Keratinocyte (primary cell): ENCODE measurements at regions not wholly inside any gene's neighbourhood (a gene's known extent, or its start where the extent isn't known, plus 50 kb on each side); places are given as distances from the start of the nearest gene placed in this dataset.

Experiments used
- DNase-seq: peaks from one replicate; pipeline ENCODE4 v3.0.0-alpha.2; 2011; ENCODE audit warnings: low read depth, missing footprints, low spot score
- FAIRE-seq: peaks from 2 replicates; lab custom pipeline; 2011; peaks lifted over from hg19 to GRCh38; lab: Jason Lieb, UNC
- H2AFZ ChIP-seq: 2 replicates; pipeline ENCODE4 v1.6.0; 2012; ENCODE audit warnings: low read length, control low read depth, inconsistent platforms; ENCODE audit not compliant: control insufficient read depth
- H3K27ac ChIP-seq: 2 replicates; pipeline ENCODE4 v1.5.1; 2011; ENCODE audit warnings: low read length; ENCODE audit not compliant: control insufficient read depth, insufficient read depth
- H3K27me3 ChIP-seq: 3 replicates; pipeline ENCODE4 v1.6.0; 2011; ENCODE audit warnings: low read length; ENCODE audit not compliant: control insufficient read depth, insufficient read depth; ENCODE audit errors: extremely low read depth
- H3K36me3 ChIP-seq, 2 experiments: 2 replicates in 1 of 2; 3 replicates in 1 of 2; pipeline ENCODE4 v1.5.1; 2011; ENCODE audit warnings: low read length in 2 of 2, mild to moderate bottlenecking in 1 of 2; ENCODE audit not compliant: control insufficient read depth in 2 of 2, insufficient read depth in 2 of 2; ENCODE audit errors: extremely low read depth in 1 of 2
- H3K4me1 ChIP-seq: 3 replicates; pipeline ENCODE4 v1.5.1; 2011; ENCODE audit warnings: low read length; ENCODE audit not compliant: control insufficient read depth, insufficient read depth; ENCODE audit errors: extremely low read depth
- H3K4me2 ChIP-seq: 3 replicates; pipeline ENCODE4 v1.6.0; 2011; ENCODE audit warnings: low read depth, low read length; ENCODE audit not compliant: control insufficient read depth, insufficient read depth; ENCODE audit errors: extremely low read depth
- H3K4me3 ChIP-seq, 3 experiments: fragments of 200-600 bp in 1 of 3; sonication (generic) in 1 of 3; 2 replicates in 2 of 3; 3 replicates in 1 of 3; pipeline ENCODE4 v1.5.1; 2011 to 2016; ENCODE audit warnings: low read length in 3 of 3, mild to moderate bottlenecking in 3 of 3, control low read depth in 2 of 3, inconsistent platforms in 1 of 3, low read depth in 1 of 3, mixed read lengths in 1 of 3, mixed run types in 1 of 3, moderate library complexity in 1 of 3; ENCODE audit not compliant: control insufficient read depth in 2 of 3, insufficient read depth in 2 of 3; ENCODE audit errors: extremely low read depth in 1 of 3
- H3K79me2 ChIP-seq: 2 replicates; pipeline ENCODE4 v1.6.0; 2012; ENCODE audit warnings: low read length; ENCODE audit not compliant: control insufficient read depth, insufficient read depth
- H3K9ac ChIP-seq: 3 replicates; pipeline ENCODE4 v1.6.0; 2011; ENCODE audit warnings: low read length; ENCODE audit not compliant: control insufficient read depth, insufficient read depth; ENCODE audit errors: extremely low read depth
- H3K9me1 ChIP-seq: 3 replicates; pipeline ENCODE4 v1.6.0; 2011; ENCODE audit warnings: low read length; ENCODE audit not compliant: control insufficient read depth, insufficient read depth; ENCODE audit errors: extremely low read depth
- H3K9me3 ChIP-seq: 2 replicates; pipeline ENCODE4 v1.5.1; 2012; ENCODE audit warnings: low read depth, low read length; ENCODE audit not compliant: control insufficient read depth
- H4K20me1 ChIP-seq: 3 replicates; pipeline ENCODE4 v1.6.0; 2011; ENCODE audit warnings: low read length; ENCODE audit not compliant: control insufficient read depth, insufficient read depth; ENCODE audit errors: extremely low read depth
- CTCF ChIP-seq, 3 experiments: IDR thresholded peaks in 1 of 3; conservative IDR thresholded peaks in 1 of 3; optimal IDR thresholded peaks in 1 of 3; 2 replicates in 2 of 3; 3 replicates in 1 of 3; pipeline versions ENCODE3 to v1.5.1; 2011; ENCODE audit warnings: low read length in 3 of 3, mild to moderate bottlenecking in 3 of 3, moderate library complexity in 2 of 3, control low read depth in 1 of 3, inconsistent platforms in 1 of 3; ENCODE audit not compliant: insufficient read depth in 2 of 3; ENCODE audit errors: extremely low read depth in 1 of 3
- EZH2 ChIP-seq: IDR thresholded peaks from one replicate; pipeline ENCODE4 v1.6.1; 2012; ENCODE audit warnings: inconsistent platforms, mild to moderate bottlenecking, low read length, moderate library complexity
- dilution Hi-C: fragments of 300-500 bp; cut with MboI; formaldehyde crosslinking; loops from one replicate; pipeline ENCODE4 v1.7.0; 2020; ENCODE audit warnings: low sequenced_read_pairs; ENCODE audit not compliant: extremely low pct_ligation_motif_present

- peaks cover 94% of the 10 kb centered on the region for H3K79me2 ChIP-seq
- FAIRE-seq = no peak
Observed at GRCh38 chr3:69490971-69491370, 105.1 kb upstream of the FRMD4B start.

GRCh38 chr3:69490235-69490634 lies 104.3 kb upstream of the FRMD4B start:
- DNase-seq (no peak), FAIRE-seq (no peak)
- Histone ChIP-seq H2AFZ (no peak overlapping the region), H3K4me2 (no peak overlapping the region), H3K4me3 (no peak overlapping the region), H4K20me1 (peaks cover 10% of the 10 kb centered on the region), H3K79me2 (peaks cover 94% of the 10 kb centered on the region), H3K36me3 (peaks cover 0 to 5% of the 10 kb centered on the region in 2 experiments), H3K9ac (no peak overlapping the region), H3K9me3 (no peaks in the 10 kb centered on the region), H3K9me1 (no peaks in the 10 kb centered on the region), H3K27me3 (no peaks in the 10 kb centered on the region), H3K4me1 (no peaks in the 10 kb centered on the region), H3K27ac (no peak overlapping the region)
- dilution Hi-C loops = no loop called here
- TF ChIP-seq CTCF (optimal IDR thresholded peaks at IDR 0.05 in 1 of 3, IDR thresholded peaks at IDR 0.05 in 1 of 3, conservative IDR thresholded peaks at IDR 0.05 in 1 of 3; ENCODE audit: extremely low read depth in 1 of 3, insufficient read depth in 2 of 3, low read length in 3 of 3) (no peak), EZH2 (no peak)

More at GRCh38 chr3:69490971-69491370, 105.1 kb upstream of the FRMD4B start:
- Histone ChIP-seq H3K9me1 (no peaks in the 10 kb centered on the region), H3K4me2 (no peak overlapping the region), H4K20me1 (peaks cover 8% of the 10 kb centered on the region), H2AFZ (no peak overlapping the region), H3K4me3 (no peak overlapping the region), H3K9me3 (no peaks in the 10 kb centered on the region), H3K36me3 (peaks cover 0 to 5% of the 10 kb centered on the region in 2 experiments), H3K27me3 (no peaks in the 10 kb centered on the region), H3K9ac (no peak overlapping the region), H3K27ac (no peak overlapping the region), H3K4me1 (no peaks in the 10 kb centered on the region)
- no peak for TF ChIP-seq EZH2
- no peak for TF ChIP-seq CTCF (optimal IDR thresholded peaks at IDR 0.05 in 1 of 3, IDR thresholded peaks at IDR 0.05 in 1 of 3, conservative IDR thresholded peaks at IDR 0.05 in 1 of 3; ENCODE audit: extremely low read depth in 1 of 3, insufficient read depth in 2 of 3, low read length in 3 of 3)
- dilution Hi-C loops = no loop called here
- DNase-seq = no peak
